Type B pancreatic cell (in vitro differentiated cells): ENCODE measurements at regions not wholly inside any gene's neighbourhood (a gene's known extent, or its start where the extent isn't known, plus 50 kb on each side); places are given as distances from the start of the nearest gene placed in this dataset.
"Not testable (repeated sequence)": the region's sequence is repeated elsewhere in the genome, so short reads cannot be mapped to it uniquely, and the experiment has no call there.

Experiments used
- DNase-seq: peaks from one replicate; pipeline ENCODE4 v3.0.0; 2021; ENCODE audit warnings: mixed read lengths; ENCODE audit not compliant: unreplicated experiment; ENCODE audit errors: extremely low spot score
- H3K27ac Mint-ChIP-seq: 2 replicates; pipeline ENCODE4 v1.8.0; 2021; ENCODE audit warnings: mild to moderate bottlenecking, mixed read lengths
- H3K27me3 Mint-ChIP-seq: 2 replicates; pipeline ENCODE4 v1.8.0; 2021; ENCODE audit warnings: mixed read lengths
- H3K36me3 Mint-ChIP-seq: 2 replicates; pipeline ENCODE4 v1.8.0; 2021; ENCODE audit warnings: mixed read lengths
- H3K4me1 Mint-ChIP-seq: one replicate; pipeline ENCODE4 v1.8.0; 2021; ENCODE audit warnings: mixed read lengths; ENCODE audit not compliant: unreplicated experiment
- H3K4me3 Mint-ChIP-seq: 2 replicates; pipeline ENCODE4 v1.8.0; 2021; ENCODE audit warnings: mild to moderate bottlenecking, mixed read lengths
- H3K9me3 Mint-ChIP-seq: 2 replicates; pipeline ENCODE4 v1.8.0; 2021; ENCODE audit warnings: mixed read lengths
- CTCF ChIP-seq: fragments of 200-600 bp; sonication (generic); conservative IDR thresholded peaks from 2 replicates; pipeline ENCODE4 v1.5.0; 2021; ENCODE audit warnings: antibody characterized with exemption, mild to moderate bottlenecking

- Mint-ChIP-seq H3K4me1 (peaks cover 53% of the 10 kb centered on the region), H3K27ac (no peak overlapping the region), H3K4me3 (no peak overlapping the region), H3K36me3 (no peaks in the 10 kb centered on the region), H3K9me3 (no peaks in the 10 kb centered on the region), H3K27me3 (peaks cover 14% of the 10 kb centered on the region)
- no peak for DNase-seq
- no peak for TF ChIP-seq CTCF
Observed at GRCh38 chr16:85285681-85286065, 173.4 kb upstream of the CIBAR2 start.

GRCh38 chr16:85286066-85286831, 174.0 kb upstream of the CIBAR2 start:
- Mint-ChIP-seq H3K9me3 (no peaks in the 10 kb centered on the region), H3K4me1 (peaks cover 48% of the 10 kb centered on the region), H3K4me3 (peak overlapping the region; percentile 45), H3K27me3 (peaks cover 14% of the 10 kb centered on the region), H3K36me3 (no peaks in the 10 kb centered on the region), H3K27ac (peak overlapping the region; percentile 36)
- TF ChIP-seq CTCF: no peak
- no peak for DNase-seq

GRCh38 chr16:85286951-85287814, 174.9 kb upstream of the CIBAR2 start:
- Mint-ChIP-seq H3K27ac (no peak overlapping the region), H3K27me3 (peaks cover 14% of the 10 kb centered on the region)

DNA sequence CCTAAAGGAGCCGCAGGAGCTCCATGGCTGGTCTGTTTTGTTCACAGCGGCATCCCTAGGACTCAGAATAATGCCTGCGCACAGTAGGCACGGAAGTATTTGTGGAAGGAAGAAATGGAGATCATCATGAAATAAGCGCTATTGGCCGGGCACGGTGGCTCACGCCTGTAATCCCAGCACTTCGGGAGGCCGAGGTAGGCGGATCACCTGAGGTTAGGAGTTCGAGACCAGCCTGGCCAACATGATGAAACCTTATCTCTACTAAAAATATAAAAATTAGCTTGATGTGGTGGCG, 175.5 kb upstream of the CIBAR2 start:
- Mint-ChIP-seq H3K4me1 (peaks cover 40% of the 10 kb centered on the region), H3K27me3 (peaks cover 14% of the 10 kb centered on the region)
- H3K4me3 Mint-ChIP-seq, H3K27ac Mint-ChIP-seq, H3K36me3 Mint-ChIP-seq, DNase-seq, H3K9me3 Mint-ChIP-seq: not testable (repeated sequence)

More at GRCh38 chr16:85286951-85287814, 174.9 kb upstream of the CIBAR2 start:
- Mint-ChIP-seq H3K4me3 (peak overlapping the region; percentile 34), H3K4me1 (peaks cover 43% of the 10 kb centered on the region), H3K36me3 (no peaks in the 10 kb centered on the region), H3K9me3 (no peaks in the 10 kb centered on the region)
- TF ChIP-seq CTCF: peak; percentile 14
- DNase-seq: no peak

DNA sequence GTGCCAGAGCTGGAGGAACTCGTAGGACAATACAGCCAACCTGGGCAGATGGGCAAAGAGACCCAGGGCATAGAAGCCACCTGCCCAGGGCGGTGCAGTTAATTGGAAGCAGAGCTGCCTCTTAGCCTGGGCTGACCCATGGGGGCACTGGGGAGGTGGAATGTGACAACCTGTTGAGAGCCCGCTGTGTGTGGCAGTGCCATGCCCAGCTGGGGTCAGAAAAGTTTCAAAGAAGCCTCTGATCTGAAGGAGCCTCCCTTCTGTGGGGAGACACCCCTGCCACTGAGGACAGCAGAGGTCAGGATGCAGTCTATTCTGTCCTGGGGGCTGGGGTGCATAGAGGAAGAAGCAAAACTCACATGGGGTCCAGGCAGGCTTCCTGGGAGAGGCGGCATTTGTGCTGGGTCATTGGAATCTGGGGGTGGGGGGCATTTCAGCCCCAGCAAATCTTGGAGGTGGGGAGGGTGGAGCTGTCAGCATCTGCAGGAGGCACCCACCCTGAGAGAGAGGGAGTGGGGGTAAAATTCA, 176.1 kb upstream of the CIBAR2 start:
- peaks cover 14% of the 10 kb centered on the region for H3K27me3 Mint-ChIP-seq
- no peak overlapping the region for H3K27ac Mint-ChIP-seq
- no peak overlapping the region for H3K4me3 Mint-ChIP-seq
- no peak for TF ChIP-seq CTCF
- no peak for DNase-seq
- H3K9me3 Mint-ChIP-seq: no peaks in the 10 kb centered on the region
- no peaks in the 10 kb centered on the region for H3K36me3 Mint-ChIP-seq
- peaks cover 40% of the 10 kb centered on the region for H3K4me1 Mint-ChIP-seq
